GM12891 (cell line): ENCODE measurements at regions not wholly inside any gene's neighbourhood (a gene's known extent, or its start where the extent isn't known, plus 50 kb on each side); places are given as distances from the start of the nearest gene placed in this dataset.

Source experiments
- POLR2AphosphoS5 ChIP-seq: IDR thresholded peaks from 2 replicates; pipeline ENCODE4 v1.6.1; 2011; ENCODE audit warnings: low read depth, low read length, control low read depth
- TAF1 ChIP-seq: IDR thresholded peaks from 2 replicates; pipeline ENCODE4 v1.6.1; 2011; ENCODE audit warnings: low read depth, low read length, control low read depth

- TF ChIP-seq POLR2AphosphoS5 (no peak), TAF1 (no peak)
These were observed 224.1 kb downstream of the ESM1 start for GRCh38 chr5:54761213-54761701.
